A673 (cell line): ENCODE measurements at regions not wholly inside any gene's neighbourhood (a gene's known extent, or its start where the extent isn't known, plus 50 kb on each side); places are given as distances from the start of the nearest gene placed in this dataset.

ENCODE experiments used
- BruUV-seq: library from RNA; stranded (reverse); fragments of 400-500 nt; replicated peaks from 2 replicates; lab custom pipeline; 2021; lab: Mats Ljungman, UMichigan
- CTCF ChIA-PET: fragments of 300-600 bp; sonication (Branson Sonifier 250); formaldehyde crosslinking; loops from one replicate; lab custom pipeline; 2022; ENCODE audit warnings: antibody characterized with exemption; lab: Charles Lee
- POLR2A ChIA-PET: fragments of 300-600 bp; sonication (Branson Sonifier 250); formaldehyde crosslinking; loops from one replicate; lab custom pipeline; 2022; ENCODE audit warnings: antibody characterized with exemption; ENCODE audit not compliant: low non-redundant PET; lab: Charles Lee
- DNase-seq: peaks from one replicate; pipeline ENCODE4 v3.0.0-alpha.2; 2015; ENCODE audit warnings: low spot score
- H3K27ac ChIP-seq: fragments of 200-600 bp; sonication (generic); 2 replicates; pipeline ENCODE4 v1.5.1; 2016; ENCODE audit warnings: mixed run types, low read depth, mild to moderate bottlenecking, mixed read lengths, antibody characterized with exemption, low read length; ENCODE audit not compliant: poor library complexity, severe bottlenecking
- H3K27me3 ChIP-seq: fragments of 200-600 bp; sonication (generic); replicated peaks from 2 replicates; pipeline ENCODE4 v1.6.1; 2017; ENCODE audit warnings: mixed run types, low read depth, mild to moderate bottlenecking, mixed read lengths, antibody characterized with exemption, low read length; ENCODE audit not compliant: insufficient read depth, poor library complexity
- H3K36me3 ChIP-seq: fragments of 200-600 bp; sonication (generic); 2 replicates; pipeline ENCODE4 v1.6.1; 2016; ENCODE audit warnings: mixed run types, mild to moderate bottlenecking, mixed read lengths, antibody characterized with exemption, low read length; ENCODE audit not compliant: insufficient read depth, poor library complexity, severe bottlenecking
- H3K4me1 ChIP-seq: fragments of 200-600 bp; sonication (generic); 2 replicates; pipeline ENCODE4 v1.6.1; 2017; ENCODE audit warnings: mixed run types, mild to moderate bottlenecking, mixed read lengths, antibody characterized with exemption, low read length; ENCODE audit not compliant: insufficient read depth, poor library complexity, severe bottlenecking
- H3K4me3 ChIP-seq: fragments of 200-600 bp; sonication (generic); 2 replicates; pipeline ENCODE4 v1.5.1; 2016; ENCODE audit warnings: low read depth, mixed run types, mild to moderate bottlenecking, mixed read lengths, low read length; ENCODE audit not compliant: poor library complexity, severe bottlenecking
- H3K9me3 ChIP-seq: fragments of 200-600 bp; sonication (generic); 2 replicates; pipeline ENCODE4 v1.6.1; 2016; ENCODE audit warnings: mixed run types, low read depth, mild to moderate bottlenecking, mixed read lengths, antibody characterized with exemption, low read length; ENCODE audit not compliant: poor library complexity, severe bottlenecking
- CTCF ChIP-seq: fragments of 300-800, 200-600 bp; sonication (generic); conservative IDR thresholded peaks from 2 replicates; pipeline ENCODE4 v1.5.1; 2017; ENCODE audit warnings: low read depth, mild to moderate bottlenecking, antibody characterized with exemption, low read length, moderate library complexity, mixed read lengths
- EZH2 ChIP-seq: fragments of 200-600 bp; sonication (generic); IDR thresholded peaks from 2 replicates; pipeline ENCODE4 v1.6.1; 2017; ENCODE audit warnings: borderline replicate concordance, low read depth, mild to moderate bottlenecking, mixed read lengths, antibody characterized with exemption, low read length; ENCODE audit not compliant: poor library complexity, severe bottlenecking
- intact Hi-C: fragments of 100-400 bp; cut with micrococcal nuclease; formaldehyde crosslinking; loops from one replicate; pipeline ENCODE4 v1.10.0; 2022; ENCODE audit not compliant: unreplicated experiment

- no peak for DNase-seq
- intact Hi-C loops: no loop called here
- CTCF ChIA-PET: no interaction called here
- POLR2A ChIA-PET: no interaction called here
- no peaks in the 10 kb centered on the region for H3K4me1 ChIP-seq
- H3K36me3 ChIP-seq: no peaks in the 10 kb centered on the region
- no TSS peak for BruUV-seq
- H3K27me3 ChIP-seq: no peaks in the 10 kb centered on the region
- no peak for TF ChIP-seq CTCF
- no peak for TF ChIP-seq EZH2
- no peaks in the 10 kb centered on the region for H3K9me3 ChIP-seq
- H3K27ac ChIP-seq: no peak overlapping the region
- H3K4me3 ChIP-seq: no peak overlapping the region
These were observed 198.5 kb downstream of the ATP23 start for GRCh38 chr12:58139894-58140293.

- H3K36me3 ChIP-seq: no peaks in the 10 kb centered on the region
- CTCF ChIA-PET: no interaction called here
- no TSS peak for BruUV-seq
- H3K9me3 ChIP-seq: no peaks in the 10 kb centered on the region
- H3K4me3 ChIP-seq: no peak overlapping the region
- no peak overlapping the region for H3K27ac ChIP-seq
- TF ChIP-seq EZH2 (no peak), CTCF (no peak)
- intact Hi-C loops: no loop called here
- no peaks in the 10 kb centered on the region for H3K27me3 ChIP-seq
- POLR2A ChIA-PET: no interaction called here
- no peak for DNase-seq
- H3K4me1 ChIP-seq: no peaks in the 10 kb centered on the region
These were observed 199.0 kb downstream of the ATP23 start for GRCh38 chr12:58140395-58140794.

GRCh38 chr12:58142991-58143390 lies 201.6 kb downstream of the ATP23 start:
- no peaks in the 10 kb centered on the region for H3K27me3 ChIP-seq
- H3K4me3 ChIP-seq: no peak overlapping the region
- CTCF ChIA-PET: no interaction called here
- H3K27ac ChIP-seq: no peak overlapping the region
- no peaks in the 10 kb centered on the region for H3K4me1 ChIP-seq
- POLR2A ChIA-PET: no interaction called here
- H3K36me3 ChIP-seq: no peaks in the 10 kb centered on the region
- DNase-seq: no peak
- BruUV-seq: no TSS peak
- H3K9me3 ChIP-seq: no peaks in the 10 kb centered on the region
- intact Hi-C loops: no loop called here
- no peak for TF ChIP-seq EZH2
- no peak for TF ChIP-seq CTCF
